GM12878 (cell line): ENCODE measurements at regions not wholly inside any gene's neighbourhood (a gene's known extent, or its start where the extent isn't known, plus 50 kb on each side); places are given as distances from the start of the nearest gene placed in this dataset.

Source experiments
- ATAC-seq: fragments of 200-7000 bp; cut with Tn5 transposase; 3 replicates; pipeline ENCODE4 v1.9.1; 2020; ENCODE audit warnings: mild to moderate bottlenecking, moderate library complexity
- BruUV-seq: library from RNA; stranded (reverse); fragments of 400-500 nt; replicated peaks from 2 replicates; lab custom pipeline; 2021; lab: Mats Ljungman, UMichigan
- CTCF ChIA-PET: fragments of 300-600 bp; sonication (Branson Sonifier 250); formaldehyde crosslinking; extraction: SDS; loops from one replicate; lab custom pipeline; 2021; ENCODE audit warnings: inconsistent platforms; lab: Yijun Ruan, JAX
- POLR2A ChIA-PET: fragments of 350-600 bp; formaldehyde crosslinking; extraction: SDS; loops from one replicate; lab custom pipeline; 2021; ENCODE audit warnings: inconsistent platforms; lab: Charles Lee
- RAD21 ChIA-PET: fragments of 300-600 bp; sonication (Branson Sonifier 250); formaldehyde crosslinking; loops from one replicate; lab custom pipeline; 2023; ENCODE audit warnings: antibody characterized with exemption; ENCODE audit not compliant: unreplicated experiment; lab: Charles Lee
- SMC1A ChIA-PET: fragments of 300-600 bp; sonication (Branson Sonifier 250); formaldehyde crosslinking; loops from one replicate; lab custom pipeline; 2023; ENCODE audit not compliant: unreplicated experiment, uncharacterized antibody; lab: Charles Lee
- DNase-seq: peaks from one replicate; pipeline ENCODE4 v3.0.0-alpha.2; 2011; ENCODE audit warnings: low read depth, low spot score
- FAIRE-seq: peaks from 3 replicates; lab custom pipeline; 2011; peaks lifted over from hg19 to GRCh38; lab: Jason Lieb, UNC
- H2AFZ ChIP-seq: 2 replicates; pipeline ENCODE4 v1.6.0; 2011; ENCODE audit warnings: low read depth, low read length, control low read depth; ENCODE audit not compliant: control insufficient read depth
- H3K27ac ChIP-seq: 2 replicates; pipeline ENCODE4 v1.5.1; 2011; ENCODE audit warnings: control low read depth; ENCODE audit not compliant: control insufficient read depth, insufficient read depth
- H3K27me3 ChIP-seq, 2 experiments: replicated peaks in 1 of 2; 2 replicates each; pipeline versions ENCODE4 v1.6.0 to v1.6.1; 2011; ENCODE audit warnings: low read length in 1 of 2; ENCODE audit not compliant: control insufficient read depth in 2 of 2, insufficient read depth in 2 of 2
- H3K36me3 ChIP-seq, 2 experiments: 2 replicates each; pipeline ENCODE4 v1.5.1; 2011; ENCODE audit warnings: low read length in 1 of 2; ENCODE audit not compliant: control insufficient read depth in 2 of 2, insufficient read depth in 2 of 2
- H3K4me1 ChIP-seq: 2 replicates; pipeline ENCODE4 v1.6.1; 2011; ENCODE audit warnings: mild to moderate bottlenecking, low read length, moderate library complexity, mixed read lengths; ENCODE audit not compliant: control insufficient read depth, insufficient read depth
- H3K4me2 ChIP-seq: 2 replicates; pipeline ENCODE4 v1.6.0; 2011; ENCODE audit warnings: control low read depth; ENCODE audit not compliant: control insufficient read depth, insufficient read depth
- H3K4me3 ChIP-seq: fragments of 200-600 bp; sonication (generic); 2 replicates; pipeline ENCODE4 v1.5.1; 2016
- H3K79me2 ChIP-seq: 2 replicates; pipeline ENCODE4 v1.6.0; 2011; ENCODE audit warnings: low read length; ENCODE audit not compliant: control insufficient read depth, insufficient read depth
- H3K9ac ChIP-seq: 2 replicates; pipeline ENCODE4 v1.8.0; 2011; ENCODE audit warnings: low read length, control low read depth, mixed read lengths; ENCODE audit not compliant: control insufficient read depth, insufficient read depth
- H3K9me3 ChIP-seq: replicated peaks from 3 replicates; pipeline ENCODE4 v1.5.1; 2011; ENCODE audit warnings: mild to moderate bottlenecking, low read length; ENCODE audit not compliant: control insufficient read depth, insufficient read depth
- H4K20me1 ChIP-seq: 2 replicates; pipeline ENCODE4 v1.6.0; 2011; ENCODE audit not compliant: control insufficient read depth, insufficient read depth
- ATF7 ChIP-seq: fragments of 450-650 bp; IDR thresholded peaks from 2 replicates; pipeline ENCODE4 v1.6.1; 2016; ENCODE audit warnings: low read depth, mild to moderate bottlenecking
- MTA2 ChIP-seq: fragments of 450-650 bp; IDR thresholded peaks from 2 replicates; pipeline ENCODE4 v1.6.1; 2016; ENCODE audit warnings: low read depth, mild to moderate bottlenecking, moderate library complexity
- SMAD1 ChIP-seq: fragments of 450-650 bp; IDR thresholded peaks from 2 replicates; pipeline ENCODE4 v1.6.1; 2018; ENCODE audit warnings: mild to moderate bottlenecking, low read depth; ENCODE audit not compliant: partially characterized antibody
- SMARCA5 ChIP-seq: fragments of 450-650 bp; IDR thresholded peaks from 2 replicates; pipeline ENCODE4 v1.6.1; 2017; ENCODE audit warnings: mild to moderate bottlenecking
- SP1 ChIP-seq: IDR thresholded peaks from one replicate; pipeline ENCODE4 v1.6.1; 2011; ENCODE audit warnings: low read depth, low read length
- TARDBP ChIP-seq: IDR thresholded peaks from 2 replicates; pipeline ENCODE4 v1.6.1; 2016; ENCODE audit warnings: borderline replicate concordance
- YY1 ChIP-seq: IDR thresholded peaks from 2 replicates; pipeline ENCODE4 v1.6.1; 2011; ENCODE audit warnings: low read depth, mild to moderate bottlenecking, low read length
- ZNF24 ChIP-seq: fragments of 450-650 bp; IDR thresholded peaks from 2 replicates; pipeline ENCODE4 v1.6.1; 2017; ENCODE audit warnings: antibody characterized with exemption, mild to moderate bottlenecking
- WGBS: methylation state at CpG from one replicate; pipeline ENCODE4 v1.1.6; 2016; ENCODE audit warnings: low lambda C conversion rate; ENCODE audit not compliant: insufficient replicate concordance, insufficient coverage; ENCODE audit errors: missing lambda C conversion rate; 5-methylcytosine and 5-hydroxymethylcytosine counted together
- in situ Hi-C: fragments of 300-500 bp; cut with MboI; formaldehyde crosslinking; loops from 9 replicates; pipeline ENCODE4 v1.14.3; 2018; ENCODE audit warnings: mixed read lengths
- intact Hi-C: fragments of 100-400 bp; cut with micrococcal nuclease; formaldehyde crosslinking; loops from one replicate; pipeline ENCODE4 v1.14.2; 2022; ENCODE audit not compliant: unreplicated experiment
- TF ChIP-seq, protein P1 (sequence below): IDR thresholded peaks from 2 replicates; pipeline ENCODE4 v1.6.1; 2011; ENCODE audit warnings: low read depth, low read length, improper control_type of control experiment, borderline replicate concordance
- TF ChIP-seq, protein P2 (sequence below): fragments of 450-650 bp; formaldehyde crosslinking; IDR thresholded peaks from 2 replicates; pipeline ENCODE4 v1.4.0; 2022; ENCODE audit warnings: mild to moderate bottlenecking, moderate library complexity
- TF ChIP-seq, protein P3 (sequence below): fragments of 450-650 bp; formaldehyde crosslinking; IDR thresholded peaks from 2 replicates; pipeline ENCODE4 v1.5.0; 2022; ENCODE audit warnings: mild to moderate bottlenecking, missing genetic modification characterization

DNA sequence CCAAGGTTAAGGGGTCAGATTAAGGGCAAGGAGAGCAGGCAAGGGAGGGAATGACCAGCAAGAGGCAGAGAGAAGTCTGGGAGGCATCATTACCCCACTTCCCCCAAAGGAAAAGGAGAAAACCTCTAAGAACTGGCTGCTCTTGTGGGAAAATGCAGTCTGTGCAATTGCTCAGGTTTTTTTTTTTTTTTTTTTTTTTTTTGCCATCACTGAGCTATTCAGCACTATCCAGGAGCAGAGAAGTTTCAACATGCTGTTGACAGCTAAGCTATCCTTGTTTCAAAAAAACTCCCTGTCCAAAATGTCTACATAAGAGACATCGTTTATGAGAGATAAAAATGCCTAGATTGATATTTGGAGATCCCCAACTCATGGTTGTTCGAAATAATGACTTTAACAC lies 345.4 kb downstream of the TDRD15 start:
- Histone ChIP-seq H3K79me2 (no peaks in the 10 kb centered on the region), H2AFZ (no peak overlapping the region), H3K36me3 (no peaks in the 10 kb centered on the region), H3K27ac (no peak overlapping the region), H3K9me3 (no peaks in the 10 kb centered on the region), H4K20me1 (no peaks in the 10 kb centered on the region), H3K27me3 (no peaks in the 10 kb centered on the region), H3K4me1 (no peaks in the 10 kb centered on the region), H3K9ac (no peak overlapping the region), H3K4me2 (no peak overlapping the region), H3K4me3 (no peak overlapping the region)
- ChIA-PET RAD21 (interaction anchor here (0.6 kb wide), 1 partner anchor 225 kb away, joined by 3 read pairs; no protein-coding TSS in a partner anchor), CTCF (no interaction called here), SMC1A (no interaction called here), POLR2A (interaction anchor here (0.6 kb wide), 1 partner anchor 16 kb away, joined by 6 read pairs; no protein-coding TSS in a partner anchor)
- DNase-seq (no peak), FAIRE-seq (no peak), ATAC-seq (no peak; the same call in 2 of the 3 replicates)
- in situ Hi-C loops (no loop called here), intact Hi-C loops (no loop called here)
- TF ChIP-seq YY1 (no peak), MTA2 (no peak)
- TF ChIP-seq, protein P1, sequence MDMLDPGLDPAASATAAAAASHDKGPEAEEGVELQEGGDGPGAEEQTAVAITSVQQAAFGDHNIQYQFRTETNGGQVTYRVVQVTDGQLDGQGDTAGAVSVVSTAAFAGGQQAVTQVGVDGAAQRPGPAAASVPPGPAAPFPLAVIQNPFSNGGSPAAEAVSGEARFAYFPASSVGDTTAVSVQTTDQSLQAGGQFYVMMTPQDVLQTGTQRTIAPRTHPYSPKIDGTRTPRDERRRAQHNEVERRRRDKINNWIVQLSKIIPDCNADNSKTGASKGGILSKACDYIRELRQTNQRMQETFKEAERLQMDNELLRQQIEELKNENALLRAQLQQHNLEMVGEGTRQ: no peak
- BruUV-seq: no TSS peak
- WGBS: 0% methylated on average over 2 of the region's 2 CpGs

DNA sequence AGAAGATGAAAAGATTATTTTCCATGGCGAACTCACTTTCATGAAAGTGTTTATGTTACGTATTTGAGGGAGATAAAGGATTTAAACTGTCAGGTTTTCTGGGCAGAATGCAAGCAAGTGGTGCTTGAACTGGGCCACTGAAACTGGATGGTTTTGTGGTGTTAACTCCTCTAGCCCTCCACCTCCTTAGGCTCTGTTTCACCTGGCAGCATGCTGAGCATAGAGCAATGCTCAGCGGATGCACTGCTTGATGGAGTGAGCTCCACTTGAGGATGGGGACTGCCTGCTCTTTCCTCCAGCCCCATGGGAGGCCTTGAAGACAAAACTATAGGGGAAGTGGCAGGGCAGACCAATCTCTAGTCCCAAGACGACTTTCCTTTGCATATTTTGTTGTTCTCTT lies 345.8 kb downstream of the TDRD15 start:
- no peaks in the 10 kb centered on the region for H3K36me3 ChIP-seq
- CTCF ChIA-PET: no interaction called here
- no peak for FAIRE-seq
- TF ChIP-seq ZNF24 (no peak), TARDBP (no peak), SMAD1 (no peak), ATF7 (no peak), SP1 (no peak), SMARCA5 (no peak)
- TF ChIP-seq, protein P2, sequence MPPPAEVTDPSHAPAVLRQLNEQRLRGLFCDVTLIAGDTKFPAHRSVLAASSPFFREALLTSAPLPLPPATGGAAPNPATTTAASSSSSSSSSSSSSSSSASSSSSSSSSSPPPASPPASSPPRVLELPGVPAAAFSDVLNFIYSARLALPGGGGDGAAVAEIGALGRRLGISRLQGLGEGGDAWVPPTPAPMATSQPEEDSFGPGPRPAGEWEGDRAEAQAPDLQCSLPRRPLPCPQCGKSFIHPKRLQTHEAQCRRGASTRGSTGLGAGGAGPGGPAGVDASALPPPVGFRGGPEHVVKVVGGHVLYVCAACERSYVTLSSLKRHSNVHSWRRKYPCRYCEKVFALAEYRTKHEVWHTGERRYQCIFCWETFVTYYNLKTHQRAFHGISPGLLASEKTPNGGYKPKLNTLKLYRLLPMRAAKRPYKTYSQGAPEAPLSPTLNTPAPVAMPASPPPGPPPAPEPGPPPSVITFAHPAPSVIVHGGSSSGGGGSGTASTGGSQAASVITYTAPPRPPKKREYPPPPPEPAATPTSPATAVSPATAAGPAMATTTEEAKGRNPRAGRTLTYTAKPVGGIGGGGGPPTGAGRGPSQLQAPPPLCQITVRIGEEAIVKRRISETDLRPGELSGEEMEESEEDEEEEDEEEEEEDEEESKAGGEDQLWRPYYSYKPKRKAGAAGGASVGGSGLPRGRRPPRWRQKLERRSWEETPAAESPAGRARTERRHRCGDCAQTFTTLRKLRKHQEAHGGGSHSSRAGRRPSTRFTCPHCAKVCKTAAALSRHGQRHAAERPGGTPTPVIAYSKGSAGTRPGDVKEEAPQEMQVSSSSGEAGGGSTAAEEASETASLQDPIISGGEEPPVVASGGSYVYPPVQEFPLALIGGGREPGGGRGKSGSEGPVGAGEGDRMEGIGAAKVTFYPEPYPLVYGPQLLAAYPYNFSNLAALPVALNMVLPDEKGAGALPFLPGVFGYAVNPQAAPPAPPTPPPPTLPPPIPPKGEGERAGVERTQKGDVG (CRISPR knock-in tag): no peak
- TF ChIP-seq, protein P3, sequence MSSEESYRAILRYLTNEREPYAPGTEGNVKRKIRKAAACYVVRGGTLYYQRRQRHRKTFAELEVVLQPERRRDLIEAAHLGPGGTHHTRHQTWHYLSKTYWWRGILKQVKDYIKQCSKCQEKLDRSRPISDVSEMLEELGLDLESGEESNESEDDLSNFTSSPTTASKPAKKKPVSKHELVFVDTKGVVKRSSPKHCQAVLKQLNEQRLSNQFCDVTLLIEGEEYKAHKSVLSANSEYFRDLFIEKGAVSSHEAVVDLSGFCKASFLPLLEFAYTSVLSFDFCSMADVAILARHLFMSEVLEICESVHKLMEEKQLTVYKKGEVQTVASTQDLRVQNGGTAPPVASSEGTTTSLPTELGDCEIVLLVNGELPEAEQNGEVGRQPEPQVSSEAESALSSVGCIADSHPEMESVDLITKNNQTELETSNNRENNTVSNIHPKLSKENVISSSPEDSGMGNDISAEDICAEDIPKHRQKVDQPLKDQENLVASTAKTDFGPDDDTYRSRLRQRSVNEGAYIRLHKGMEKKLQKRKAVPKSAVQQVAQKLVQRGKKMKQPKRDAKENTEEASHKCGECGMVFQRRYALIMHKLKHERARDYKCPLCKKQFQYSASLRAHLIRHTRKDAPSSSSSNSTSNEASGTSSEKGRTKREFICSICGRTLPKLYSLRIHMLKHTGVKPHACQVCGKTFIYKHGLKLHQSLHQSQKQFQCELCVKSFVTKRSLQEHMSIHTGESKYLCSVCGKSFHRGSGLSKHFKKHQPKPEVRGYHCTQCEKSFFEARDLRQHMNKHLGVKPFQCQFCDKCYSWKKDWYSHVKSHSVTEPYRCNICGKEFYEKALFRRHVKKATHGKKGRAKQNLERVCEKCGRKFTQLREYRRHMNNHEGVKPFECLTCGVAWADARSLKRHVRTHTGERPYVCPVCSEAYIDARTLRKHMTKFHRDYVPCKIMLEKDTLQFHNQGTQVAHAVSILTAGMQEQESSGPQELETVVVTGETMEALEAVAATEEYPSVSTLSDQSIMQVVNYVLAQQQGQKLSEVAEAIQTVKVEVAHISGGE (CRISPR knock-in tag): no peak

More for the DNA sequence above, 345.8 kb downstream of the TDRD15 start:
- ChIA-PET POLR2A (interaction anchor here (0.6 kb wide), 1 partner anchor 16 kb away, joined by 6 read pairs; no protein-coding TSS in a partner anchor), RAD21 (interaction anchor here (0.6 kb wide), 1 partner anchor 224 kb away, joined by 3 read pairs; no protein-coding TSS in a partner anchor), SMC1A (no interaction called here)
- H3K9ac ChIP-seq: no peak overlapping the region
- WGBS: 2% methylated on average over 4 of the region's 4 CpGs
- H4K20me1 ChIP-seq: no peaks in the 10 kb centered on the region
- no peak overlapping the region for H2AFZ ChIP-seq
- H3K4me2 ChIP-seq: no peak overlapping the region
- no TSS peak for BruUV-seq
- no peak overlapping the region for H3K4me3 ChIP-seq
- no peaks in the 10 kb centered on the region for H3K79me2 ChIP-seq
- in situ Hi-C loops (no loop called here), intact Hi-C loops (no loop called here)
- ATAC-seq (peak; percentile 55), DNase-seq (no peak)
- H3K27me3 ChIP-seq: no peaks in the 10 kb centered on the region
- H3K9me3 ChIP-seq: no peaks in the 10 kb centered on the region
- no peak overlapping the region for H3K27ac ChIP-seq
- no peaks in the 10 kb centered on the region for H3K4me1 ChIP-seq
